ENCODE measurements at regions not wholly inside any gene's neighbourhood (a gene's known extent, or its start where the extent isn't known, plus 50 kb on each side); places are given as distances from the start of the nearest gene placed in this dataset.

- TF ChIP-seq EZH2phosphoT487 (IDR thresholded peaks at IDR 0.05; ENCODE audit: low read depth) = no peak
- no peak for TF ChIP-seq CTCF (IDR thresholded peaks at IDR 0.05; ENCODE audit: low read depth, low read length)
- no peak overlapping the region for H3K9ac ChIP-seq (ENCODE audit: low read length)
- H3K9me3 ChIP-seq (ENCODE audit: insufficient read depth, low read length) = no peaks in the 10 kb centered on the region
These were observed 273.1 kb downstream of the LRATD1 start for GRCh38 chr2:14905571-14905970.

GRCh38 chr2:14907014-14907612 is 274.6 kb downstream of the LRATD1 start:
- no peaks in the 10 kb centered on the region for H3K36me3 ChIP-seq (replicated peaks; ENCODE audit: low read depth, low read length)
- peaks cover 12% of the 10 kb centered on the region for H3K4me1 ChIP-seq (ENCODE audit: low read length)
- no peak overlapping the region for H2AFZ ChIP-seq (ENCODE audit: low read depth, low read length)
- no peak overlapping the region for H3K4me3 ChIP-seq (ENCODE audit: low read length)
- peak; percentile 49 for TF ChIP-seq CTCF (IDR thresholded peaks at IDR 0.05; ENCODE audit: low read depth, low read length)
- no peak for TF ChIP-seq EZH2phosphoT487 (IDR thresholded peaks at IDR 0.05; ENCODE audit: low read depth)
- no peaks in the 10 kb centered on the region for H3K79me2 ChIP-seq (ENCODE audit: low read length)
- H3K27ac ChIP-seq (ENCODE audit: low read length) = no peak overlapping the region
- H3K9ac ChIP-seq (ENCODE audit: low read length) = no peak overlapping the region
- H4K20me1 ChIP-seq (ENCODE audit: insufficient read depth, low read length) = no peaks in the 10 kb centered on the region
- no peaks in the 10 kb centered on the region for H3K9me3 ChIP-seq (ENCODE audit: insufficient read depth, low read length)
- H3K27me3 ChIP-seq (ENCODE audit: low read depth, low read length) = no peaks in the 10 kb centered on the region
- no peak overlapping the region for H3K4me2 ChIP-seq (ENCODE audit: low read length)

More at GRCh38 chr2:14905571-14905970, 273.1 kb downstream of the LRATD1 start:
- H4K20me1 ChIP-seq (ENCODE audit: insufficient read depth, low read length) = no peaks in the 10 kb centered on the region
- H2AFZ ChIP-seq (ENCODE audit: low read depth, low read length) = no peak overlapping the region
- no peaks in the 10 kb centered on the region for H3K79me2 ChIP-seq (ENCODE audit: low read length)
- H3K27me3 ChIP-seq (ENCODE audit: low read depth, low read length) = no peaks in the 10 kb centered on the region
- H3K27ac ChIP-seq (ENCODE audit: low read length) = no peak overlapping the region
- H3K4me3 ChIP-seq (ENCODE audit: low read length) = no peak overlapping the region
- peaks cover 12% of the 10 kb centered on the region for H3K4me1 ChIP-seq (ENCODE audit: low read length)
- H3K4me2 ChIP-seq (ENCODE audit: low read length) = no peak overlapping the region
- H3K36me3 ChIP-seq (replicated peaks; ENCODE audit: low read depth, low read length) = no peaks in the 10 kb centered on the region

GRCh38 chr2:14909795-14910194 is 277.3 kb downstream of the LRATD1 start:
- H4K20me1 ChIP-seq (ENCODE audit: insufficient read depth, low read length) = no peaks in the 10 kb centered on the region
- H3K9me3 ChIP-seq (ENCODE audit: insufficient read depth, low read length) = no peaks in the 10 kb centered on the region
- no peak overlapping the region for H3K9ac ChIP-seq (ENCODE audit: low read length)
- H3K79me2 ChIP-seq (ENCODE audit: low read length) = no peaks in the 10 kb centered on the region
- H2AFZ ChIP-seq (ENCODE audit: low read depth, low read length) = no peak overlapping the region
- H3K4me2 ChIP-seq (ENCODE audit: low read length) = no peak overlapping the region
- no peak for TF ChIP-seq EZH2phosphoT487 (IDR thresholded peaks at IDR 0.05; ENCODE audit: low read depth)
- no peak for TF ChIP-seq CTCF (IDR thresholded peaks at IDR 0.05; ENCODE audit: low read depth, low read length)
- H3K27ac ChIP-seq (ENCODE audit: low read length) = no peak overlapping the region
- no peaks in the 10 kb centered on the region for H3K4me1 ChIP-seq (ENCODE audit: low read length)
- no peaks in the 10 kb centered on the region for H3K27me3 ChIP-seq (ENCODE audit: low read depth, low read length)
- H3K4me3 ChIP-seq (ENCODE audit: low read length) = no peak overlapping the region
- H3K36me3 ChIP-seq (replicated peaks; ENCODE audit: low read depth, low read length) = no peaks in the 10 kb centered on the region

- Histone ChIP-seq H3K4me2 (ENCODE audit: low read length) (no peak overlapping the region), H2AFZ (ENCODE audit: low read depth, low read length) (no peak overlapping the region), H3K9me3 (ENCODE audit: insufficient read depth, low read length) (no peaks in the 10 kb centered on the region)
These were observed 278.1 kb downstream of the LRATD1 start for GRCh38 chr2:14910654-14911053.

More at GRCh38 chr2:14910654-14911053, 278.1 kb downstream of the LRATD1 start:
- H3K79me2 ChIP-seq (ENCODE audit: low read length) = no peaks in the 10 kb centered on the region
- no peaks in the 10 kb centered on the region for H4K20me1 ChIP-seq (ENCODE audit: insufficient read depth, low read length)
- H3K4me3 ChIP-seq (ENCODE audit: low read length) = no peak overlapping the region
- no peak for TF ChIP-seq CTCF (IDR thresholded peaks at IDR 0.05; ENCODE audit: low read depth, low read length)
- no peak for TF ChIP-seq EZH2phosphoT487 (IDR thresholded peaks at IDR 0.05; ENCODE audit: low read depth)
- no peaks in the 10 kb centered on the region for H3K4me1 ChIP-seq (ENCODE audit: low read length)
- H3K36me3 ChIP-seq (replicated peaks; ENCODE audit: low read depth, low read length) = no peaks in the 10 kb centered on the region
- H3K27me3 ChIP-seq (ENCODE audit: low read depth, low read length) = no peaks in the 10 kb centered on the region
- H3K27ac ChIP-seq (ENCODE audit: low read length) = no peak overlapping the region
- H3K9ac ChIP-seq (ENCODE audit: low read length) = no peak overlapping the region
